LNCAP (cell line): ENCODE measurements at regions not wholly inside any gene's neighbourhood (a gene's known extent, or its start where the extent isn't known, plus 50 kb on each side); places are given as distances from the start of the nearest gene placed in this dataset.

Experiments
- CTCF ChIP-seq: fragments of 450-650 bp; IDR thresholded peaks from 2 replicates; pipeline ENCODE4 v1.5.1; 2017; ENCODE audit warnings: mild to moderate bottlenecking

GRCh38 chr2:128686881-128687555 is 368.4 kb upstream of the HS6ST1 start:
- no peak for TF ChIP-seq CTCF

DNA sequence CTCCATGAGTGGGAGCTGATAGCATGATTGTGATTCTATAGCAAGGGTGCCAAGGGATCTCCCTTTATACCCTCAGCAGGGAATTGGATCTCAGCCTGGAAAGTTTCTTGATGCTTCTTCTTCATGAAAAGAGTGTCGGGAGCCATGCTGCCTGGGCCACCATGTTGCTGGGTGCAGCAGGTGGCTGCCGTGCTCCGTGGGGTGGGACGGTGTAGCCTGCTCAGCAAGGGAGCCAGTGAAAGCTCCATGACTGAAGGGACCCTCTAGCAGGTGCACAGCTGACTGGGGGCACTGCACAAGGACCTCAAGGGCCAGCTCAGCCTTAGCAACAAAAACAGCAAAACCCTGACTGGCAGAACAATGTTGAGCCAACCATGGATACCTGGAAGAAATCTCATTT is 368.9 kb upstream of the HS6ST1 start:
- no peak for TF ChIP-seq CTCF

GRCh38 chr2:128689971-128690370 is 371.3 kb upstream of the HS6ST1 start:
- no peak for TF ChIP-seq CTCF

GRCh38 chr2:128690431-128690830 is 371.8 kb upstream of the HS6ST1 start:
- TF ChIP-seq CTCF, result no peak

DNA sequence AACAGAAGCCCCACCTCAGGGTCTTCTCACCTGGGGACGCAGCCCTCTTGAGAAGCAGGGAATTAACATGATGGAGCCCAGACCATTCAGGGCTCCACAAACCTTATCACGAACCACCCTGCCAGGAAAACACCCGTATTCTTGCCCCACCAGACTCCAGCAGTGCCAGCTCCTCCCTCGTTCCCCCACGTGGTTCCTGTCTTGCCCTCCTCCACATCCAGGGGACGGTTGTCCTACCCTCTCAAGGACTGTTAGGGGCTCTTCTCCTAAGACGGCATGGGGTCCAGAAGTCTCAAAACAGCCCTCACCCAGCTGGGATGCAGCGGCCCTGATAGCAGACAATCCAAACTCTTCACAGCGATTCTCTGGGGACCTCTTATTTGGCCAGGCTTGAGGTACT is 372.2 kb upstream of the HS6ST1 start:
- TF ChIP-seq CTCF, result no peak

DNA sequence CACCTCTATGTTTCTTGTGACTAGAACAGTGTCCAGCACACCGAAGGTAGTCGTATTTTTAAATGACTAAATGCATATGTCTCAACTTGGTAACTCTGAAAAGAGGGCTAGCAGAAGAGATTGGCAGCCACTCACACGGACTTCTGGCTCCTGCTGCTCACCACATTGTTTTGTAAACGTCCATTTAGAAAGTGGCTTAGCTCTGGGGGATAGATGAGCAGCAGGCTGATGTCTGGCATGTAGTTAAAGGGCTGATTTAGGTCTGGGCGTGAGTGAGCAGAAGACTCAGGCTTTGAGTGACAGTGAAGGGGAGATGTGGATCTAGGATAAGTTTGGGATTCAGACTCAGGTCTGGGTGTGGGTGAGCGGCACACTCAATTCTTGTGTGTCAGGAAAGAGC is 372.9 kb upstream of the HS6ST1 start:
- no peak for TF ChIP-seq CTCF

DNA sequence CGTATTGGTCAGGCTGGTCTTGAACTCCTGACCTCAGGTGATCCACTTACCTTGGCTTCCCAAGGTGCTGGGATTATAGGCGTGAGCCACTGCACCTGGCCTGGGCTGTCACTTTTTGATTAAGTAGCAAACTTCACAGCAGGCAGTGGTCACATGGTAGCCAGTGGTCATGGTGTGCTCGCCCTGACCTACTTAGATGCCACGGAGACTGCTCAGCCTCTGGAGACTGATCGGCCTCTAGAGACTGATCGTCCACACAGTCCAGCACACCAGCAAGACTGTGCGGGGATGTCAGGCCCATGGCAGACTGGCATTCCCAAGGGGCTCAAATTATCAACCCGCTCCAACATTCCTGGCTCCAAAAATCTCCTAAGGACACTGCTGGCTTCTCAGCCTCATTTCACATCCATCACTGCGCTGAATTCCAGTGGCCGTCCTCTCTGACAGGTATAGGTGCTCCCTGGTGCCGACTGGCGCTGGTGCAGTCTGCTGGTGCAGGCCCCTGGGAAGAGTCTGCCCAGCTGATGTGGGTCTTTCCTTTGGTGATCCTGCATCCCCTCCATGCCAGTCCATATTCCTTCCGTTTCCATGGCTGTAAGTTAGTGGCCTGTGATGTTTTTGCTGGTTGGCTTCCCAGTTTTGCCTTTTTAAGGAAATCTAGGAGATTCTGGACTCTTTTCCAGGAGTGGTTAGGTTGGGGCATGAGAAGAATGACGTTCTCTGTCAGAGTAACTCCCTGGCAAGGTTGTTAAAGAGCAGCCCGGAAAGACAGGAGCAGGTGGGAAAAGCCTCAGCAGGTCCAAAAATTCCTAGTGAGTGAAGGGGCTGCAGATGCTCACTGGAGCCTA is 374.5 kb upstream of the HS6ST1 start:
- TF ChIP-seq CTCF, result no peak
